Stomach (tissue), 8 donors: ENCODE measurements at regions not wholly inside any gene's neighbourhood (a gene's known extent, or its start where the extent isn't known, plus 50 kb on each side); places are given as distances from the start of the nearest gene placed in this dataset.

Source experiments
- DNase-seq, 2 donors: peaks; one replicate each; pipeline versions ENCODE4 v3.0.0 to v3.0.0-alpha.2; 2013 to 2019
- H3K27ac ChIP-seq, 5 donors: fragments of 200-600 bp in 4 of 5; sonication (generic) in 4 of 5; one replicate each; pipeline ENCODE4 v1.5.1; 2013 to 2019; ENCODE audit warnings: mild to moderate bottlenecking in 1 of 5, moderate library complexity in 1 of 5
- H3K27me3 ChIP-seq, 3 donors: fragments of 200-600 bp; sonication (generic); one replicate each; pipeline ENCODE4 v1.5.1; 2017 to 2019; ENCODE audit warnings: mixed run types in 1 of 3
- H3K36me3 ChIP-seq, 4 donors: fragments of 200-600 bp; sonication (generic); 1 replicate in 3 of 4; 2 replicates in 1 of 4; pipeline ENCODE4 v1.5.1; 2016 to 2019
- H3K4me1 ChIP-seq, 4 donors: fragments of 200-600 bp; sonication (generic); one replicate each; pipeline ENCODE4 v1.5.1; 2016 to 2019
- H3K4me3 ChIP-seq, 4 donors: fragments of 200-600 bp; sonication (generic) in 3 of 4; one replicate each; pipeline ENCODE4 v1.5.1; 2016 to 2019; ENCODE audit warnings: mild to moderate bottlenecking in 1 of 4
- H3K9me3 ChIP-seq, 4 donors: fragments of 200-600 bp; sonication (generic); one replicate each; pipeline ENCODE4 v1.5.1; 2016 to 2019
- EP300 ChIP-seq: sonication (generic); formaldehyde crosslinking; IDR thresholded peaks from one replicate; pipeline ENCODE4 v1.6.1; 2017; ENCODE audit warnings: antibody characterized with exemption
- POLR2A ChIP-seq, 4 donors: fragments of 450-650 bp; IDR thresholded peaks; one replicate each; pipeline ENCODE4 v1.6.1; 2016; ENCODE audit warnings: antibody characterized with exemption in 4 of 4, control low read depth in 2 of 4, mild to moderate bottlenecking in 1 of 4, moderate library complexity in 1 of 4
- POLR2AphosphoS5 ChIP-seq, 3 donors: sonication (generic); formaldehyde crosslinking; IDR thresholded peaks; one replicate each; pipeline ENCODE4 v1.6.1; 2016; ENCODE audit warnings: antibody characterized with exemption in 3 of 3
- WGBS, 5 donors: extraction: QIAGEN DNeasy Blood & Tissue Kit in 3 of 5; methylation state at CpG; one replicate each; pipeline versions ENCODE4 v1.1.5 to v1.1.7; 2013 to 2018; 5-methylcytosine and 5-hydroxymethylcytosine counted together
- intact Hi-C: fragments of 100-400 bp; cut with DNase I; formaldehyde crosslinking; loops from one replicate; pipeline ENCODE4 v1.15.1; 2023; ENCODE audit warnings: low total_unique reads
- TF ChIP-seq, protein P1 (sequence below), 7 experiments: fragments of 450-650 bp in 4 of 7; fragments of 200-600 bp in 3 of 7; sonication (generic) in 3 of 7; IDR thresholded peaks; one replicate each; pipeline ENCODE4 v1.5.1; 2016 to 2019; ENCODE audit warnings: antibody characterized with exemption in 7 of 7, control low read depth in 2 of 7, mild to moderate bottlenecking in 1 of 7
- donor health status: healthy with polysubstance abuse.
- donor health status: Bipolar disorder and iron deficiency.
- donor health status: healthy.

DNA sequence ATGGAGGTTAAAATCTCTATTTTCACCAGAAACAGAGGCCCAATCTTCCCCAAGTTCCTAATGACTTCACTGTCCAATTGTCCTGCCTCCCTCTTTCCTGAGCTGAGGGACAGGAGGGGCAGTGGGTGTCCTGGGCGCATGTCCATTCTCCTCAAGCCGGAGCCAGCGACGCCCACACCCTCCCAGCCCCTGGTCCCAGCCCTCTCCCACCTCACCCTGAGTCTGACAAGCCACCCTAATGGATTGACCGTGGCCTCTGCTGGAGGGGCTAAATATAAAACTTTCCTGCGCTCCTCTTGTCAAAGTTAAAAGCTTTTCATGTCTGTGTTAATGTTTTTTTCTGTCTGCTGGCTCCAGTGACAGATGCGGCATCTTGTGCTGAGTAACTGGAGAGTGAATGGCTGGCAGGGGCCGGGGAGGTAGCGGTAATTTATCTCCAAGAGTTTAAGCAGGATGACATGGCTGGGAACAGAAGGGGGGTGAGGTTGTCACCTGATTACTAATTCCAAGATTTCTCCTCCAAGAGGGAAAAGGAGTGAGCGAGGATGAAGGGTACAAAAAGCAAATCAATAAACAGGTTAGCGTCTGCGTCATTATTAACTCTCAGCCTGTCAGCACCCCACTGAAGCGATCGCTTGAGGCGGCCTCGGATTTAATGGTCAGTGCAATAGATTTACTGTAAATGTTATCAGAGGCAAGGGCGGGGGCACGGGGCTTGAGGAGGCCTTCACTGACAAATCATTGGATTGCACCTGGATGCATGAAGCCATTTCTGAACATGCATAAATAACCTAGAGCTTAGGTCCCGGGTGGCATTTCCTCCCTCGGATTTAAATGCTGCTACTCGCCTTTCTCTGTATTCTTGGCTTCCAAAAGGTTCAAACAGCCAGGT lies 118.1 kb upstream of the MAFB start:
- peaks cover 0 to 27% (median 3%) of the 10 kb centered on the region in 3 donors for H3K27me3 ChIP-seq
- no peaks in the 10 kb centered on the region for H3K4me1 ChIP-seq
- intact Hi-C loops, result no loop called here
- 61 to 79% (median 72%) methylated on average over 21 of the region's 21 CpGs for WGBS, 5 donors
- H3K36me3 ChIP-seq, result no peaks in the 10 kb centered on the region
- DNase-seq, result peak; percentile 22 to 30
- TF ChIP-seq POLR2A (IDR thresholded peaks at IDR 0.05) (no peak), POLR2AphosphoS5 (IDR thresholded peaks at IDR 0.05) (no peak), EP300 (no peak)
- TF ChIP-seq, protein P1, sequence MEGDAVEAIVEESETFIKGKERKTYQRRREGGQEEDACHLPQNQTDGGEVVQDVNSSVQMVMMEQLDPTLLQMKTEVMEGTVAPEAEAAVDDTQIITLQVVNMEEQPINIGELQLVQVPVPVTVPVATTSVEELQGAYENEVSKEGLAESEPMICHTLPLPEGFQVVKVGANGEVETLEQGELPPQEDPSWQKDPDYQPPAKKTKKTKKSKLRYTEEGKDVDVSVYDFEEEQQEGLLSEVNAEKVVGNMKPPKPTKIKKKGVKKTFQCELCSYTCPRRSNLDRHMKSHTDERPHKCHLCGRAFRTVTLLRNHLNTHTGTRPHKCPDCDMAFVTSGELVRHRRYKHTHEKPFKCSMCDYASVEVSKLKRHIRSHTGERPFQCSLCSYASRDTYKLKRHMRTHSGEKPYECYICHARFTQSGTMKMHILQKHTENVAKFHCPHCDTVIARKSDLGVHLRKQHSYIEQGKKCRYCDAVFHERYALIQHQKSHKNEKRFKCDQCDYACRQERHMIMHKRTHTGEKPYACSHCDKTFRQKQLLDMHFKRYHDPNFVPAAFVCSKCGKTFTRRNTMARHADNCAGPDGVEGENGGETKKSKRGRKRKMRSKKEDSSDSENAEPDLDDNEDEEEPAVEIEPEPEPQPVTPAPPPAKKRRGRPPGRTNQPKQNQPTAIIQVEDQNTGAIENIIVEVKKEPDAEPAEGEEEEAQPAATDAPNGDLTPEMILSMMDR (IDR thresholded peaks at IDR 0.05), result no peak
- no peak overlapping the region for H3K27ac ChIP-seq
- H3K4me3 ChIP-seq, result no peak overlapping the region
- no peaks in the 10 kb centered on the region for H3K9me3 ChIP-seq

DNA sequence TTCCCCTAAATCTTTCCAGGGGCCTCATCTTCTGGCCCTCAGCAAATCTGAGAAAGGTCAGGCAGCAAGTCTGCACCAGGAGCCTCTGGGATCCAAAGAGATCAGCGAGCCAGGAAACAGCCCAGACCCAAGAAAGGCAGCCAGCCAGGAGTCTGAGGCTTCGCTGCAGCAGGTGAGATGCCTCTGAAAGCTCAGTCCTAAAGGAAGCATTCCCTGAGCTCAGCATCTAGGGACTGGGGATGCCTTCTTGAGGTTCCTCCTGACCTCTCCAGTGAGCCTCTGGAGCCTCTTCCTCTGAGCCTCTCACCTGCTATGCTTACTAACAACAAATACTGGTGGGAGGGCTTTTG lies 118.8 kb upstream of the MAFB start:
- Histone ChIP-seq H3K9me3 (no peaks in the 10 kb centered on the region), H3K36me3 (no peaks in the 10 kb centered on the region), H3K27ac (no peak overlapping the region), H3K4me1 (no peaks in the 10 kb centered on the region), H3K4me3 (no peak overlapping the region), H3K27me3 (peaks cover 0 to 27% (median 3%) of the 10 kb centered on the region in 3 donors)
- 69 to 88% (median 72%) methylated on average over 2 of the region's 2 CpGs for WGBS, 5 donors
- peak in 1 of 2 donors; percentile 10 for DNase-seq
- intact Hi-C loops, result no loop called here
- TF ChIP-seq, protein P1 (IDR thresholded peaks at IDR 0.05), result no peak
- TF ChIP-seq POLR2A (IDR thresholded peaks at IDR 0.05) (no peak), POLR2AphosphoS5 (IDR thresholded peaks at IDR 0.05) (no peak), EP300 (no peak)

DNA sequence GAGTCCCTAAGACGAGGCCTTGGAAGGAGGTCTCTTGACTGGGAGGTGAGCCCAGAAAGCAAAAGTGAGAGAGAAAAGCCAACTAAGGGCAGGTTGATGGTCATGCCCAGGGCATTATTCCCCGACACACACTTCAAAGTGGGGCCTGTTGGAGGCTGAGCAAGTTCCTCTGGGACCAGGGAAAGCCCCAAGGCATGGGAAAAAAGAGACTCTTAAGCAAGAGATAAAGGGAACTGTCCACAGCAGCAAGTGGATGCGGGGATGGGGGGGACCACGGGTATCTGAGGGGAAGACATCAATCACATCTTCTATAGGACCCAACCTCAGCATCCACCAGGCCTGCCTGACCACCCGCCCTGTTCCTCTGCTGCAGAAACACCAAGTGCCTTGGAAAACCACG lies 119.9 kb upstream of the MAFB start:
- DNase-seq, result no peak
- H3K27me3 ChIP-seq, result peaks cover 0 to 27% (median 3%) of the 10 kb centered on the region in 3 donors
- no peak overlapping the region for H3K4me3 ChIP-seq
- TF ChIP-seq EP300 (no peak), POLR2AphosphoS5 (IDR thresholded peaks at IDR 0.05) (no peak), POLR2A (IDR thresholded peaks at IDR 0.05) (no peak)
- TF ChIP-seq, protein P1 (IDR thresholded peaks at IDR 0.05), result no peak
- intact Hi-C loops, result no loop called here
- H3K36me3 ChIP-seq, result no peaks in the 10 kb centered on the region
- 62 to 84% (median 75%) methylated on average over 6 of the region's 6 CpGs for WGBS, 5 donors
- H3K4me1 ChIP-seq, result no peaks in the 10 kb centered on the region
- no peak overlapping the region for H3K27ac ChIP-seq
- no peaks in the 10 kb centered on the region for H3K9me3 ChIP-seq

DNA sequence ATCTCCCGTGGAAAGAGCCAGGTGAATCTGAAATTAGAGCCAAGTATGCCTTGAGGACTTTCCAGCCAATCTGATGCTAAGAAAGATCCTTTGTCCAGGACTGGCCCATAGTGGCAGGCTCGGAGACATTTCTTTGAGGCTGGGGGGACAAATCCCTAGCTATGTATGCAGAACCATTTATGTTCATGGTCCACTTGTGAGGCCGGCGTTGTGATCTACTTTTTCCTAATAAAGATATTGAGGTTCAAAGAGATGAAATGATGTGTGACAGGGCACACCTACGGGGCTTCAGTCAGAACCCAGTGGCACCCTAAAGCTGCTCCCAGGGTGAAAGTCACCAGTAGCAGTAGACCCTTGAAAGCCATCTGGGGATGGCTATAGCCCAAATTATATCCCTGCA lies 120.3 kb upstream of the MAFB start:
- no peak for DNase-seq
- 86 to 98% (median 94%) methylated on average over 5 of the region's 5 CpGs for WGBS, 5 donors
- no peaks in the 10 kb centered on the region for H3K36me3 ChIP-seq
- H3K27ac ChIP-seq, result no peak overlapping the region
- H3K4me3 ChIP-seq, result no peak overlapping the region
- TF ChIP-seq, protein P1 (IDR thresholded peaks at IDR 0.05), result no peak
- TF ChIP-seq POLR2AphosphoS5 (IDR thresholded peaks at IDR 0.05) (no peak), POLR2A (IDR thresholded peaks at IDR 0.05) (no peak), EP300 (no peak)
- H3K9me3 ChIP-seq, result no peaks in the 10 kb centered on the region
- H3K4me1 ChIP-seq, result no peaks in the 10 kb centered on the region
- intact Hi-C loops, result no loop called here
- peaks cover 0 to 22% (median 3%) of the 10 kb centered on the region in 3 donors for H3K27me3 ChIP-seq
